ENCODE measurements at regions not wholly inside any gene's neighbourhood (a gene's known extent, or its start where the extent isn't known, plus 50 kb on each side); places are given as distances from the start of the nearest gene placed in this dataset.
"Not testable (repeated sequence)": the region's sequence is repeated elsewhere in the genome, so short reads cannot be mapped to it uniquely, and the experiment has no call there.

DNA sequence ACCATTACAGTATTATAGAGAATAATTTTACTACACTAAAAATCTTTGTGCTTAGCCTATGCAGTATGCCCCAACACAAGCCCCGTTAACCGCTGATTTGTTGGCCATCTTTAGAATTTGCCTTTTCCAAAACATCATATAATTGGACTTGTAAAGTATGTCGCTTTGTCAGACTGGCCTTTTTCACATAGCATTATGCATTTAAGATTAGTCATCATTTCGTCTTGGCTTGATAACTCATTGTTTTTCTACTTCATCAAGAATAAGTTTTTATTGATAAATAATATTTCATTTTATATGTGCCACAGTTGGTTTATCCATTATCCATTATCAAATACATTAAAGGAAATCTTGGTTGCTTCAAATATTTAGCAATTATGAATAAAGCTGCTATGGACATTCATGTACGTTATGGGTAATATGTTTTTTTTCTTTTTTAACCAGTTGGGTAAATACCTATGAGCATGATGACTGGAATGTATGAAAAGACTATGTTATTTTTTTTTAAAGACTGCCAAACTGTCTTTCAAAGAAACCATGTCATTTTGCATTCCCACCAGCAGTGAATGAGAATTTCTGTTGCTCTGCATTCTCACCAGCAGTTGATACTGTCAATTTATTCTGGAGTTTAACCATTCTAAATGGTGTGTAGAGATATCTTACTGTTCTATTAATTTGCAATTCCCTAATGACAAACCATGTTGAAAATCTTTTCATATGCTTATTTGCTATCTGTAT is 273.1 kb upstream of the KCND2 start:
- H3F3A ChIP-seq (ENCODE audit: low read depth) = no peaks in the 10 kb centered on the region
- H3K4me3 ChIP-seq (ENCODE audit: low read length, poor library complexity, severe bottlenecking) = no peak overlapping the region
- H3K9me2 ChIP-seq (replicated peaks; ENCODE audit: low read depth, low read length) = no peaks in the 10 kb centered on the region
- H3K4me1 ChIP-seq (ENCODE audit: insufficient read depth, low read length, poor library complexity, severe bottlenecking) = no peaks in the 10 kb centered on the region
- no peaks in the 10 kb centered on the region for H3K79me2 ChIP-seq (ENCODE audit: insufficient read depth, low read length)
- no peaks in the 10 kb centered on the region for H3K9me3 ChIP-seq (ENCODE audit: insufficient read depth, low read depth, low read length)
- H4K20me1 ChIP-seq (ENCODE audit: insufficient read depth, low read length, poor library complexity, severe bottlenecking) = no peaks in the 10 kb centered on the region
- no peak for TF ChIP-seq CTCF (conservative IDR thresholded peaks at IDR 0.05; ENCODE audit: low read length)
- no peak for TF ChIP-seq EZH2phosphoT487 (IDR thresholded peaks at IDR 0.05; ENCODE audit: borderline replicate concordance)
- H3K9ac ChIP-seq (ENCODE audit: low read depth, low read length, poor library complexity, severe bottlenecking) = no peak overlapping the region
- no peak overlapping the region for H2AFZ ChIP-seq (ENCODE audit: low read length)
- H3K36me3 ChIP-seq (ENCODE audit: insufficient read depth, low read length) = no peaks in the 10 kb centered on the region
- no peak overlapping the region for H3K4me2 ChIP-seq (ENCODE audit: low read depth, low read length, poor library complexity, severe bottlenecking)
- H3K27me3 ChIP-seq (ENCODE audit: insufficient read depth, low read length, poor library complexity, severe bottlenecking) = no peaks in the 10 kb centered on the region

DNA sequence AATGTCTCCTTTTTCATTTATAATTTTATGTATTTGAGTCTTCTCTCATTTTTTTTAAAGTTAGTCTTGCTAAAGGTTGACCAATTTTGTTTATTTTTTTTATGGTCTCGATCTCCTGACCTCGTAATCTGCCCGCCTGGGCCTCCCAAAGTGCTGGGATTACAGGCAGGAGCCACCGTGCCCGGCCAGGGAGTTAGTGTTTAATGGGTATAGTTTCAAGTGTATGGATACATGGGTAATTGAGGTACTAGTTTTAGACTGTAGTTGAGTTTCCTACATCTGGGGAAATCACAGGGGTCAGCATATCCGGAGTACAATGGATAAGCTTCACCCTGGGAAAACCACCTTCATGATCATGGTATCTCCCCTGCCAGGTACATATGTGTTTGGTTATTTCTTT is 267.3 kb upstream of the KCND2 start:
- H3K4me1 ChIP-seq (ENCODE audit: insufficient read depth, low read length, poor library complexity, severe bottlenecking) = no peaks in the 10 kb centered on the region
- H3K27me3 ChIP-seq (ENCODE audit: insufficient read depth, low read length, poor library complexity, severe bottlenecking) = no peaks in the 10 kb centered on the region
- no peaks in the 10 kb centered on the region for H4K20me1 ChIP-seq (ENCODE audit: insufficient read depth, low read length, poor library complexity, severe bottlenecking)
- H3K36me3 ChIP-seq (ENCODE audit: insufficient read depth, low read length) = no peaks in the 10 kb centered on the region
- no peak overlapping the region for H3K4me3 ChIP-seq (ENCODE audit: low read length, poor library complexity, severe bottlenecking)
- no peaks in the 10 kb centered on the region for H3K9me2 ChIP-seq (replicated peaks; ENCODE audit: low read depth, low read length)
- H2AFZ ChIP-seq (ENCODE audit: low read length) = no peak overlapping the region
- no peaks in the 10 kb centered on the region for H3F3A ChIP-seq (ENCODE audit: low read depth)
- H3K4me2 ChIP-seq (ENCODE audit: low read depth, low read length, poor library complexity, severe bottlenecking) = no peak overlapping the region
- H3K79me2 ChIP-seq (ENCODE audit: insufficient read depth, low read length) = no peaks in the 10 kb centered on the region
- TF ChIP-seq EZH2phosphoT487 (IDR thresholded peaks at IDR 0.05; ENCODE audit: borderline replicate concordance) (no peak), CTCF (conservative IDR thresholded peaks at IDR 0.05; ENCODE audit: low read length) (no peak)
- H3K9ac ChIP-seq (ENCODE audit: low read depth, low read length, poor library complexity, severe bottlenecking) = no peak overlapping the region
- H3K9me3 ChIP-seq (ENCODE audit: insufficient read depth, low read depth, low read length) = no peaks in the 10 kb centered on the region

DNA sequence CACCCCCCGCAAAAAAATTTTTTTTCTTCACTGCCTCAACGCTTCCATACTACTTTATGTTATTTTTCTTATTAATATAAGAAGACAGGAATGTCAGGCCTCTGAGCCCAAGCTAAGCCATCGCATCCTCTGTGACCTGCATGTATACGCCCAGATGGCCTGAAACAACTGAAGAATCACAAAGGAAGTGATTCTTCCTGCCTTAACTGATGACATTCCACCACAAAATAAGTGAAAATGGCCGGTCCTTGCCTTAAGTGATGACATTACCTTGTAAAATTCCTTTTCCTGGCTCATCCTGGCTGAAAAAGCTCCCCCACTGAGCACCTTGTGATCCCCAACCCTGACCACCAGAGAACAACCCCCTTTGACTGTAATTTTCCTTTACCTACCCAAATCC is 258.7 kb upstream of the KCND2 start:
- not testable (repeated sequence) for H3K79me2 ChIP-seq (ENCODE audit: insufficient read depth, low read length); H3K9me2 ChIP-seq (replicated peaks; ENCODE audit: low read depth, low read length); H3K27me3 ChIP-seq (ENCODE audit: insufficient read depth, low read length, poor library complexity, severe bottlenecking); H3K36me3 ChIP-seq (ENCODE audit: insufficient read depth, low read length); H2AFZ ChIP-seq (ENCODE audit: low read length); H3K9ac ChIP-seq (ENCODE audit: low read depth, low read length, poor library complexity, severe bottlenecking); H3K4me1 ChIP-seq (ENCODE audit: insufficient read depth, low read length, poor library complexity, severe bottlenecking); H3K4me3 ChIP-seq (ENCODE audit: low read length, poor library complexity, severe bottlenecking); H4K20me1 ChIP-seq (ENCODE audit: insufficient read depth, low read length, poor library complexity, severe bottlenecking); H3F3A ChIP-seq (ENCODE audit: low read depth); H3K4me2 ChIP-seq (ENCODE audit: low read depth, low read length, poor library complexity, severe bottlenecking); H3K9me3 ChIP-seq (ENCODE audit: insufficient read depth, low read depth, low read length)

DNA sequence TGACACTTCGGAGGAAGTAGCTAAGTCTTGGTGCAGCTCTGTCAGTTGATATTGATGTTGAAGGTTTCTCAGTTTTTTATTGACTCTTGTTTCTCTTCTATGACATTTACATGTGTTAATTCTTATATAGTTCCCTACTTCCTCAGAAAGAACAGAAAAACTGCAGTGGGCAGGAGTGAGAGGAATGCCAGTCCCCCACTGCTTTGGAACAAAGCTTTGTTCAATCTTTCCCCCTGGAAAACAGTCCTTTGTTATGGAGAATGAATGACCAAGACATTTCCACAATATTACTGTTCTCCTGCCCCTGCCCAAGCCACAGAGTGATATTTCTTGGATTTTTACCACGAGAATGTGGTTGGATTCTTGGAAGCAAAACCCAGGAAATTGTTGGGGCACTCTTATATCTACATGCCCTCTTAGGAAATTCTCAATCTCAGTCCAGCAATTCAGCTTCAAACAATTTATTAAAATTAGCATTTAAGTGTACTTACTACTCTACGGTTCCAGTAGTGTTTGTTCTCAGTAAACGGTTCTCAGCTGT is 258.0 kb upstream of the KCND2 start:
- Histone ChIP-seq H3K9me3 (ENCODE audit: insufficient read depth, low read depth, low read length) (no peaks in the 10 kb centered on the region), H3K4me2 (ENCODE audit: low read depth, low read length, poor library complexity, severe bottlenecking) (no peak overlapping the region), H3K79me2 (ENCODE audit: insufficient read depth, low read length) (no peaks in the 10 kb centered on the region), H3K27me3 (ENCODE audit: insufficient read depth, low read length, poor library complexity, severe bottlenecking) (no peaks in the 10 kb centered on the region), H3K36me3 (ENCODE audit: insufficient read depth, low read length) (no peaks in the 10 kb centered on the region), H3K9me2 (replicated peaks; ENCODE audit: low read depth, low read length) (no peaks in the 10 kb centered on the region), H3K9ac (ENCODE audit: low read depth, low read length, poor library complexity, severe bottlenecking) (no peak overlapping the region), H4K20me1 (ENCODE audit: insufficient read depth, low read length, poor library complexity, severe bottlenecking) (no peaks in the 10 kb centered on the region), H2AFZ (ENCODE audit: low read length) (no peak overlapping the region), H3F3A (ENCODE audit: low read depth) (no peaks in the 10 kb centered on the region), H3K4me1 (ENCODE audit: insufficient read depth, low read length, poor library complexity, severe bottlenecking) (no peaks in the 10 kb centered on the region), H3K4me3 (ENCODE audit: low read length, poor library complexity, severe bottlenecking) (no peak overlapping the region)
- TF ChIP-seq EZH2phosphoT487 (IDR thresholded peaks at IDR 0.05; ENCODE audit: borderline replicate concordance) (no peak), CTCF (conservative IDR thresholded peaks at IDR 0.05; ENCODE audit: low read length) (no peak)

Data from Loucy (cell line).